Cardiac muscle cell (in vitro differentiated cells and primary cell): ENCODE measurements at regions not wholly inside any gene's neighbourhood (a gene's known extent, or its start where the extent isn't known, plus 50 kb on each side); places are given as distances from the start of the nearest gene placed in this dataset.

Experiments used
- DNase-seq, 2 donors: peaks; one replicate each; pipeline versions ENCODE4 v3.0.0 to v3.0.0-alpha.2; 2010 to 2017; ENCODE audit warnings: low read depth in 1 of 2, low spot score in 1 of 2
- H3K27ac ChIP-seq: fragments of 200-600 bp; sonication (generic); 2 replicates; pipeline ENCODE4 v1.5.1; 2016
- H3K27me3 ChIP-seq: fragments of 200-600 bp; sonication (generic); 2 replicates; pipeline ENCODE4 v1.6.0; 2016; ENCODE audit warnings: control low read depth
- H3K36me3 ChIP-seq: fragments of 200-600 bp; sonication (generic); 2 replicates; pipeline ENCODE4 v1.5.1; 2016; ENCODE audit warnings: control low read depth
- H3K4me1 ChIP-seq: fragments of 200-600 bp; sonication (generic); 2 replicates; pipeline ENCODE4 v1.8.1; 2017; ENCODE audit warnings: low read depth, mild to moderate bottlenecking, mixed run types
- H3K4me3 ChIP-seq: fragments of 200-600 bp; sonication (generic); 2 replicates; pipeline ENCODE4 v1.5.1; 2016; ENCODE audit warnings: mild to moderate bottlenecking
- H3K9me3 ChIP-seq: fragments of 200-600 bp; sonication (generic); 2 replicates; pipeline ENCODE4 v1.5.1; 2017; ENCODE audit warnings: low read depth, mild to moderate bottlenecking, control low read depth
- CTCF ChIP-seq: IDR thresholded peaks from 2 replicates; pipeline ENCODE4 v1.5.1; 2012; ENCODE audit warnings: low read depth, mild to moderate bottlenecking, low read length

- no peaks in the 10 kb centered on the region for H3K4me1 ChIP-seq
- H3K27me3 ChIP-seq = no peaks in the 10 kb centered on the region
Measured at GRCh38 chr3:148095962-148096361, 601.7 kb upstream of the AGTR1 start.

GRCh38 chr3:148100476-148100875, 597.2 kb upstream of the AGTR1 start:
- no peak for TF ChIP-seq CTCF
- H3K4me1 ChIP-seq = no peaks in the 10 kb centered on the region
- no peak for DNase-seq
- H3K27me3 ChIP-seq = no peaks in the 10 kb centered on the region
- no peaks in the 10 kb centered on the region for H3K9me3 ChIP-seq
- no peaks in the 10 kb centered on the region for H3K36me3 ChIP-seq
- no peak overlapping the region for H3K27ac ChIP-seq
- no peak overlapping the region for H3K4me3 ChIP-seq

More at GRCh38 chr3:148095962-148096361, 601.7 kb upstream of the AGTR1 start:
- Histone ChIP-seq H3K36me3 (no peaks in the 10 kb centered on the region), H3K27ac (no peak overlapping the region), H3K9me3 (no peaks in the 10 kb centered on the region), H3K4me3 (no peak overlapping the region)
- no peak for DNase-seq
- no peak for TF ChIP-seq CTCF

GRCh38 chr3:148101061-148101460, 596.6 kb upstream of the AGTR1 start:
- no peak for TF ChIP-seq CTCF
- Histone ChIP-seq H3K27me3 (no peaks in the 10 kb centered on the region), H3K36me3 (no peaks in the 10 kb centered on the region), H3K4me3 (no peak overlapping the region), H3K4me1 (no peaks in the 10 kb centered on the region), H3K9me3 (no peaks in the 10 kb centered on the region), H3K27ac (no peak overlapping the region)
- DNase-seq = no peak

- no peak for DNase-seq
- no peaks in the 10 kb centered on the region for H3K36me3 ChIP-seq
- H3K27me3 ChIP-seq = no peaks in the 10 kb centered on the region
- H3K4me3 ChIP-seq = no peak overlapping the region
- no peak for TF ChIP-seq CTCF
- no peaks in the 10 kb centered on the region for H3K9me3 ChIP-seq
- H3K27ac ChIP-seq = no peak overlapping the region
- no peaks in the 10 kb centered on the region for H3K4me1 ChIP-seq
Measured at GRCh38 chr3:148102156-148102555, 595.5 kb upstream of the AGTR1 start.

GRCh38 chr3:148106062-148106461, 591.6 kb upstream of the AGTR1 start:
- Histone ChIP-seq H3K27me3 (no peaks in the 10 kb centered on the region), H3K4me3 (no peak overlapping the region), H3K27ac (no peak overlapping the region), H3K9me3 (no peaks in the 10 kb centered on the region), H3K4me1 (no peaks in the 10 kb centered on the region), H3K36me3 (no peaks in the 10 kb centered on the region)
- no peak for DNase-seq
- no peak for TF ChIP-seq CTCF

- no peaks in the 10 kb centered on the region for H3K36me3 ChIP-seq
- no peak for DNase-seq
- H3K4me3 ChIP-seq = no peak overlapping the region
- TF ChIP-seq CTCF = no peak
- no peak overlapping the region for H3K27ac ChIP-seq
- H3K4me1 ChIP-seq = no peaks in the 10 kb centered on the region
- H3K27me3 ChIP-seq = no peaks in the 10 kb centered on the region
- H3K9me3 ChIP-seq = no peaks in the 10 kb centered on the region
Measured at GRCh38 chr3:148126956-148127355, 570.7 kb upstream of the AGTR1 start.
